GM10266 (cell line): ENCODE measurements at regions not wholly inside any gene's neighbourhood (a gene's known extent, or its start where the extent isn't known, plus 50 kb on each side); places are given as distances from the start of the nearest gene placed in this dataset.

Experiments
- DNase-seq: peaks from one replicate; pipeline ENCODE4 v3.0.0; 2012; ENCODE audit errors: extremely low spot score
- TF ChIP-seq, protein P1 (sequence below): IDR thresholded peaks from 2 replicates; pipeline ENCODE4 v1.5.1; 2012; ENCODE audit warnings: mild to moderate bottlenecking, low read depth; ENCODE audit not compliant: control insufficient read depth, insufficient read depth; ENCODE audit errors: missing control alignments

DNA sequence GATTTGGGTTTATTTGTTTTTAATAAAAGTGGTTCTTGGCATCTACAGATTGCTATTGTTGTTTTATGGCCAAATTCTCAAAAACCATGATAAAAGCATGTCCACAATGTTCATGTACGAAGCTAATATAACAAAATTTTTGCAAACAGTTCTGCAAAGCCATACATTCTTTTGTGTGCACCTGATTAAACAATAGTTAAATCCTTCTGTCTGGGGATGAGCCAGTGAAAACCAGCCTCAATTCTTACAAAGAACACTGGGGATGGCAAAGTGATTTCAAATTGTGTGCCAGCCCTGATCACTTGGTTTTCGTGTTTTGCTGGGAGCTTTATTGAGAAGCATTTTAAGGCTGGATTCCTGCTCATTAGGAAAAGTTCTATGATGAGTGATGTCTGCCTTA lies 149.1 kb upstream of the MAGI3 start:
- no peak for DNase-seq
- TF ChIP-seq, protein P1, sequence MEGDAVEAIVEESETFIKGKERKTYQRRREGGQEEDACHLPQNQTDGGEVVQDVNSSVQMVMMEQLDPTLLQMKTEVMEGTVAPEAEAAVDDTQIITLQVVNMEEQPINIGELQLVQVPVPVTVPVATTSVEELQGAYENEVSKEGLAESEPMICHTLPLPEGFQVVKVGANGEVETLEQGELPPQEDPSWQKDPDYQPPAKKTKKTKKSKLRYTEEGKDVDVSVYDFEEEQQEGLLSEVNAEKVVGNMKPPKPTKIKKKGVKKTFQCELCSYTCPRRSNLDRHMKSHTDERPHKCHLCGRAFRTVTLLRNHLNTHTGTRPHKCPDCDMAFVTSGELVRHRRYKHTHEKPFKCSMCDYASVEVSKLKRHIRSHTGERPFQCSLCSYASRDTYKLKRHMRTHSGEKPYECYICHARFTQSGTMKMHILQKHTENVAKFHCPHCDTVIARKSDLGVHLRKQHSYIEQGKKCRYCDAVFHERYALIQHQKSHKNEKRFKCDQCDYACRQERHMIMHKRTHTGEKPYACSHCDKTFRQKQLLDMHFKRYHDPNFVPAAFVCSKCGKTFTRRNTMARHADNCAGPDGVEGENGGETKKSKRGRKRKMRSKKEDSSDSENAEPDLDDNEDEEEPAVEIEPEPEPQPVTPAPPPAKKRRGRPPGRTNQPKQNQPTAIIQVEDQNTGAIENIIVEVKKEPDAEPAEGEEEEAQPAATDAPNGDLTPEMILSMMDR = no peak

DNA sequence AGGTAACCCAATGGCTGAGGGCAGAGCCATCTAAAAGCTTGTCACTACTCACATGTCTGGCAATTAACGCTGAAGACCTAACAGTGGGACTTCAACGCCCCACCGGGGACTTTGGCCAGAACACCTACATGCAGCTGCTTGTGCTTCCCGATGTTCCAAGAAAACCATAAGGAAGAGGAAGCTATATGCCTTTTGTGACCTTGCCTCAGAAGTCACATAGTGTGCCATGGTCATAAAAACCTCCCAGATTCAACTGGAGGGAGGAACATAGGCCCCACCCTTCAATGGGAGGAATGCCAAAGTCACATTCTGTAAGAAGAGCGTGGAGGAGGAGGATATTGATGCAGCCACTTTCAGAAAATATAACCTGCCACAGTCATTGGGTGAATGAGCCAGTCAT lies 147.8 kb upstream of the MAGI3 start:
- TF ChIP-seq, protein P1 = no peak
- no peak for DNase-seq

DNA sequence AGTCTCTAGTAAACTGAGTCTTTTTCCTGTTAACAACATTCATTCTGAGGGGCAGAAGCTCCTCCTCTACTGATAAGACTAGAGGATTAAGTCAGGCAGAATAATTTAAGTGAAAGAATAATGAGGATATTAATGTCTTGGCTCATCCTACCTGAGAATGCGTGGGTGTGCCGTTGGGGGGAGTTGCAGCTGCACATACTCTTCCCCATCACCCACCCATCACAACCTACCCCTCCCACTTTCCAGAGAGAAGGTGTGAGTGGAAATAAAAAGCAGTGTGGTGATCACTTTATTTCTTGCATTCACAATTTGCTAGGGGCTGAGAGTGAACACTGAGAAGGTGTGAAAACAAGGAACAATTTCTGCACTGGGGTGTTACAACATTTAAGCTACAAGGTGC lies 146.8 kb upstream of the MAGI3 start:
- TF ChIP-seq, protein P1 = no peak
- no peak for DNase-seq

DNA sequence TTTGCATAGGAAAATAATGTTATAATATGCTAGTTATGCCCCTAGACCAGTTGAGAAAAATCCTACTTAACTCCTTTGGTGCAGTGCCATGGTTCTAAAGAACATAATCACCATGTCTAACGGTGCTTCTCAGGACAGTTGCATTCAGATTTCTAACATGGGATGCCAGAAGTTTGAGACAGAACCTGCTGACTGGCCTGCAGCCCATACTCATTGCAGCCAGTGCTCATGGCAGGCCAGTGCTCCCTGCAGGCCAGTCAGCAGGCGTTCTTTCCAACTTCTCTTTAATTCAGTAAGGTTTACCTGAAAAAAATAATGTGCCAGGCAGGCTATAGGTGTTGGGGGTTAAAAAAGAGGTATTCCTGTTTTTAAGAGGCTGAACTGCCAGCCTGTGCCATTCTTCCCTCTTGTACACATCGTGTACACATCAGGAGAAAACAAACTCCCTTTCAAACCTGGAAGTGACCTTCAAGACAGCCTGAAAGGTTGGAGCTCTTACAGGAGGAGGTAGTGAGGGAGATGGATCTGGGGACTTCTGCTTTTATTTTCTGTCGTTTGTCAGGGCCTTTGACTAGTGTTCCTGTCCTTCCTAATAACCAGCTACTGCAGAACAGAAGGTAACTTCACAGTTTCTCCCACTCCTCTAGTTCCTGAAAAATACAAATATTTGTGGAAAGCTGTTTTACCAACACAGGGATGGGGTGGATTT lies 146.0 kb upstream of the MAGI3 start:
- TF ChIP-seq, protein P1 = no peak
- DNase-seq = no peak

DNA sequence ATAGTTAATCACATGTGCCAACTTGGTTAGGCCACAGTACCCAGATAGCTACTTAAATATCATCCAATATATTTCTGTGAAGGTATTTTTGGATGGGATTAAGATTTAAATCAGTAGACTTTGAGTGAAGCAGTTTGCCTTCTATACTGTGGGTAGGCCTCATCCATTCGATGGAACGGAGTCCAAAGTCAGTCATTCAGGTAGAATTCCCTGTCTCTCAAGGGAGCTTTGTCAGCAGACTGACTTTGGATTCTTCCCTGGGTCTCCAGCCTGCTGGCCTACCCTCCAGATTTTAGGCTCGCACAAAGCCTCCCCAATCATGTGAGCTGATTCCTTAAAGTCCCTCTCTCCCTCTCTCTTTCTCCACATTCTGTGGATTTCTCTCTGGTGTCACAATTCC lies 145.1 kb upstream of the MAGI3 start:
- TF ChIP-seq, protein P1 = no peak
- no peak for DNase-seq

DNA sequence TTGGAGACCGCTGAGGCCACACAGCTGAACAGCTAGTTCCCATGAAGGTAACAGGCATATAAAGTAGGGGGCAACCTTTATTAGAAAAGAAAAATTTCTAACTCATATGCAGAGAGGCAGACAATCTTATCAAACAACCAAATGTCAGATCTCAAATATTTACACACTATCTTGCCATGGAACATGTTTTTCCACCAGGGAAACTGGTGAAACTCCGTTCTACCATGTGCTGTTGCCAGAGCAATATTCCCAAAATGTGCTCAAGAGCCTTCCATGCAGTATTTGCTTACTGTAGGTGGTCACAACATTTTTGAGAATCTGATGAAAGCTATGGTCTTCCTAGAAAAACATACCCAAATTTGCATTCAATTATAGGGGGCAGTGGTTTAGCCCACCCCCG lies 143.4 kb upstream of the MAGI3 start:
- TF ChIP-seq, protein P1 = no peak
- no peak for DNase-seq

DNA sequence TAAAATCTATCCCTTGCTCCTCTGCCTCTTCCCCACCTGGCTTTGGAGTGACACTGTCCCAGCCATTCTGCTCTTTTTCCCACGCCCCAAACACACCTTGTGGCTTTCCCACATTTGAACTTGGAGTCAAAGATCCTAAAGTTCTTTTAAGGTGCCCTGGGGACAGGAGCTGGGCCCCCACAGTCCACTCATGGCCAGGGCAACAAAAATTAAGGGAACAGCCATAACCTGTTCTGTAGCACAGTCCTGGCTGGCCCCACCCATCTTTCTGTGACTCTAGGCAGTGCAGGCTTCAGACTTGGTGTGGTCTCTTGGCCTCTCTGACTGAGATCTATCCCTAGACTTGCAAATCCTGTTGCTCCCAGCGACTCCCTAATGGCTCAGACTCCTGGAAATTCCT lies 143.0 kb upstream of the MAGI3 start:
- TF ChIP-seq, protein P1 = no peak
- no peak for DNase-seq
